H9 (cell line): ENCODE measurements at regions not wholly inside any gene's neighbourhood (a gene's known extent, or its start where the extent isn't known, plus 50 kb on each side); places are given as distances from the start of the nearest gene placed in this dataset.

Experiments used
- DNase-seq: peaks from one replicate; pipeline ENCODE4 v3.0.0-alpha.2; 2017
- H2AFZ ChIP-seq: one replicate; pipeline ENCODE4 v1.6.1; 2013; ENCODE audit warnings: mild to moderate bottlenecking, low read length, control low read depth, moderate library complexity
- H2AK5ac ChIP-seq: 2 replicates; pipeline ENCODE4 v1.6.1; 2013; ENCODE audit warnings: low read length, control low read depth, mixed read lengths; ENCODE audit not compliant: insufficient read length
- H2BK120ac ChIP-seq: one replicate; pipeline ENCODE4 v1.6.1; 2013; ENCODE audit warnings: low read depth, mild to moderate bottlenecking, low read length, control low read depth, inconsistent platforms; ENCODE audit not compliant: poor library complexity, severe bottlenecking
- H2BK12ac ChIP-seq: 2 replicates; pipeline ENCODE4 v1.6.1; 2013; ENCODE audit warnings: low read length, control low read depth, mixed read lengths, low read depth; ENCODE audit not compliant: insufficient read length
- H2BK15ac ChIP-seq: 2 replicates; pipeline ENCODE4 v1.6.1; 2013; ENCODE audit warnings: low read depth, low read length, control low read depth
- H2BK20ac ChIP-seq: one replicate; pipeline ENCODE4 v1.6.1; 2013; ENCODE audit warnings: low read depth, mild to moderate bottlenecking, low read length, control low read depth, inconsistent platforms; ENCODE audit not compliant: poor library complexity, severe bottlenecking
- H2BK5ac ChIP-seq: 2 replicates; pipeline ENCODE4 v1.6.1; 2013; ENCODE audit warnings: low read length, control low read depth, mixed read lengths; ENCODE audit not compliant: insufficient read length
- H3K14ac ChIP-seq: 2 replicates; pipeline ENCODE4 v1.6.1; 2013; ENCODE audit warnings: low read length, control low read depth; ENCODE audit not compliant: insufficient read depth
- H3K18ac ChIP-seq: 2 replicates; pipeline ENCODE4 v1.6.1; 2013; ENCODE audit warnings: low read depth, mild to moderate bottlenecking, mixed read lengths, low read length, control low read depth; ENCODE audit not compliant: insufficient read length
- H3K23ac ChIP-seq: 2 replicates; pipeline ENCODE4 v1.6.1; 2013; ENCODE audit warnings: low read length, control low read depth, mixed read lengths, low read depth; ENCODE audit not compliant: insufficient read length
- H3K23me2 ChIP-seq: 2 replicates; pipeline ENCODE4 v1.6.1; 2013; ENCODE audit warnings: low read depth, mild to moderate bottlenecking, mixed read lengths, low read length, control low read depth; ENCODE audit not compliant: insufficient read length, poor library complexity, severe bottlenecking
- H3K27ac ChIP-seq: 2 replicates; pipeline ENCODE4 v1.5.1; 2013; ENCODE audit warnings: low read length, control low read depth, mixed read lengths, low read depth; ENCODE audit not compliant: insufficient read length
- H3K27me3 ChIP-seq: 2 replicates; pipeline ENCODE4 v1.6.1; 2013; ENCODE audit warnings: low read length, control low read depth, inconsistent platforms; ENCODE audit not compliant: insufficient read depth
- H3K4ac ChIP-seq: 2 replicates; pipeline ENCODE4 v1.6.1; 2013; ENCODE audit warnings: low read depth, mild to moderate bottlenecking, control low read depth, inconsistent platforms, low read length, moderate library complexity
- H3K4me1 ChIP-seq: 2 replicates; pipeline ENCODE4 v1.6.1; 2013; ENCODE audit warnings: low read length, control low read depth, inconsistent platforms; ENCODE audit not compliant: insufficient read depth
- H3K4me2 ChIP-seq: 2 replicates; pipeline ENCODE4 v1.6.1; 2013; ENCODE audit warnings: low read length, control low read depth, mixed read lengths; ENCODE audit not compliant: insufficient read length, insufficient read depth
- H3K56ac ChIP-seq: 2 replicates; pipeline ENCODE4 v1.6.1; 2013; ENCODE audit warnings: low read depth, mild to moderate bottlenecking, mixed read lengths, low read length, control low read depth; ENCODE audit not compliant: insufficient read length
- H3K79me1 ChIP-seq: 2 replicates; pipeline ENCODE4 v1.6.1; 2013; ENCODE audit warnings: low read depth, mild to moderate bottlenecking, moderate library complexity, low read length, control low read depth, inconsistent platforms; ENCODE audit not compliant: insufficient read depth, poor library complexity, severe bottlenecking
- H3K79me2 ChIP-seq: 2 replicates; pipeline ENCODE4 v1.6.1; 2013; ENCODE audit warnings: low read length, control low read depth, inconsistent platforms; ENCODE audit not compliant: insufficient read depth
- H3K9ac ChIP-seq: 2 replicates; pipeline ENCODE4 v1.6.1; 2013; ENCODE audit warnings: low read length, control low read depth, mixed read lengths; ENCODE audit not compliant: insufficient read length; ENCODE audit errors: extremely low read depth
- H3K9me3 ChIP-seq: one replicate; pipeline ENCODE4 v1.6.1; 2013; ENCODE audit warnings: low read depth, low read length, inconsistent platforms; ENCODE audit not compliant: control insufficient read depth
- H3T11ph ChIP-seq: one replicate; pipeline ENCODE4 v1.6.1; 2013; ENCODE audit warnings: mild to moderate bottlenecking, low read length, control low read depth, inconsistent platforms
- H4K20me1 ChIP-seq: one replicate; pipeline ENCODE4 v1.6.1; 2013; ENCODE audit not compliant: control insufficient read depth, insufficient read length, insufficient read depth
- H4K5ac ChIP-seq: 2 replicates; pipeline ENCODE4 v1.6.1; 2013; ENCODE audit warnings: low read depth, mild to moderate bottlenecking, mixed read lengths, low read length, control low read depth; ENCODE audit not compliant: insufficient read length
- H4K8ac ChIP-seq: replicated peaks from 2 replicates; pipeline ENCODE4 v1.6.1; 2013; ENCODE audit warnings: low read length, control low read depth, mixed read lengths, low read depth; ENCODE audit not compliant: insufficient read length
- H4K91ac ChIP-seq: 2 replicates; pipeline ENCODE4 v1.6.1; 2013; ENCODE audit warnings: low read depth, mild to moderate bottlenecking, moderate library complexity, mixed read lengths, low read length, control low read depth; ENCODE audit not compliant: insufficient read length
- H3K27ac Mint-ChIP-seq, 3 experiments: 2 replicates in 2 of 3; 3 replicates in 1 of 3; pipeline ENCODE4 v1.8.0; 2020 to 2021; ENCODE audit warnings: mixed read lengths in 3 of 3, mild to moderate bottlenecking in 1 of 3, moderate library complexity in 1 of 3
- H3K27me3 Mint-ChIP-seq: 2 replicates; pipeline ENCODE4 v1.8.0; 2021; ENCODE audit warnings: low read depth, mild to moderate bottlenecking, moderate library complexity, mixed read lengths
- H3K36me3 Mint-ChIP-seq, 3 experiments: 2 replicates in 2 of 3; 3 replicates in 1 of 3; pipeline ENCODE4 v1.8.0; 2020 to 2021; ENCODE audit warnings: low read depth in 3 of 3, mixed read lengths in 3 of 3; ENCODE audit not compliant: insufficient read depth in 1 of 3
- H3K4me1 Mint-ChIP-seq, 2 experiments: 2 replicates each; pipeline ENCODE4 v1.8.0; 2020; ENCODE audit warnings: mixed read lengths in 2 of 2
- H3K4me3 Mint-ChIP-seq, 2 experiments: 2 replicates in 1 of 2; 3 replicates in 1 of 2; pipeline ENCODE4 v1.8.0; 2020 to 2021; ENCODE audit warnings: mild to moderate bottlenecking in 2 of 2, mixed read lengths in 2 of 2, moderate library complexity in 1 of 2
- H3K9me3 Mint-ChIP-seq, 2 experiments: 2 replicates in 1 of 2; 3 replicates in 1 of 2; pipeline ENCODE4 v1.8.0; 2020; ENCODE audit warnings: mild to moderate bottlenecking in 2 of 2, mixed read lengths in 2 of 2, moderate library complexity in 1 of 2
- CTCF ChIP-seq: fragments of 200-600 bp; sonication (generic); conservative IDR thresholded peaks from 3 replicates; pipeline ENCODE4 v1.8.0; 2021; ENCODE audit warnings: antibody characterized with exemption, mild to moderate bottlenecking
- whole genome bisulfite sequencing: extraction: QIAGEN DNeasy Blood & Tissue Kit; methylation state at CpG from one replicate; pipeline ENCODE4 v1.1.7; 2013; ENCODE audit warnings: missing lambda C conversion rate, low lambda C conversion rate, mixed read lengths; ENCODE audit not compliant: insufficient read length; ENCODE audit errors: extremely low coverage; 5-methylcytosine and 5-hydroxymethylcytosine counted together

- Mint-ChIP-seq H3K27me3 (peaks cover 3% of the 10 kb centered on the region), H3K4me3 (no peak overlapping the region), H3K4me1 (peaks cover 13 to 31% of the 10 kb centered on the region in 2 experiments), H3K9me3 (peaks cover 10 to 14% of the 10 kb centered on the region in 2 experiments), H3K36me3 (peaks cover 2 to 14% (median 8%) of the 10 kb centered on the region in 3 experiments; a peak in 6 of 7 replicates), H3K27ac (no peak overlapping the region)
- no peak overlapping the region for H3K9ac ChIP-seq
- H4K20me1 ChIP-seq: no peaks in the 10 kb centered on the region
- H4K5ac ChIP-seq: no peak overlapping the region
- H3K14ac ChIP-seq: no peak overlapping the region
- H3K79me1 ChIP-seq: no peaks in the 10 kb centered on the region
- H3T11ph ChIP-seq: no peak overlapping the region
- no peak overlapping the region for H3K4me2 ChIP-seq
- no peaks in the 10 kb centered on the region for H3K79me2 ChIP-seq
- H3K18ac ChIP-seq: no peak overlapping the region
- no peaks in the 10 kb centered on the region for H3K27me3 ChIP-seq
- H2AFZ ChIP-seq: no peak overlapping the region
- H2BK20ac ChIP-seq: no peak overlapping the region
- no CpG with 5 or more reads among the region's 3 CpGs for WGBS
- no peaks in the 10 kb centered on the region for H3K4me1 ChIP-seq
- H2BK5ac ChIP-seq: no peak overlapping the region
- no peaks in the 10 kb centered on the region for H3K9me3 ChIP-seq
- no peak overlapping the region for H3K27ac ChIP-seq
- no peak overlapping the region for H3K56ac ChIP-seq
- no peak overlapping the region for H2AK5ac ChIP-seq
- H4K91ac ChIP-seq: no peak overlapping the region
- H2BK15ac ChIP-seq: no peak overlapping the region
- DNase-seq: no peak
- no peak overlapping the region for H4K8ac ChIP-seq
- no peak overlapping the region for H2BK120ac ChIP-seq
- H2BK12ac ChIP-seq: no peak overlapping the region
- no peaks in the 10 kb centered on the region for H3K23me2 ChIP-seq
- H3K4ac ChIP-seq: no peak overlapping the region
- H3K23ac ChIP-seq: no peak overlapping the region
- TF ChIP-seq CTCF: no peak
Measured at GRCh38 chr5:68946728-68947127, 147.1 kb upstream of the SLC30A5 start.
